ENCODE measurements at regions not wholly inside any gene's neighbourhood (a gene's known extent, or its start where the extent isn't known, plus 50 kb on each side); places are given as distances from the start of the nearest gene placed in this dataset.
A peak's percentile ranks its signal among the peaks of the same experiment; 100 is the strongest.

- Histone ChIP-seq H3K4me3 (ENCODE audit: low read depth, low read length) (no peak overlapping the region), H2AFZ (ENCODE audit: low read length, unreplicated experiment) (no peak overlapping the region), H3K36me3 (ENCODE audit: insufficient read depth, low read length) (no peaks in the 10 kb centered on the region), H3K4me1 (ENCODE audit: control insufficient read depth, insufficient read depth, low read length, unreplicated experiment) (no peaks in the 10 kb centered on the region), H3K27me3 (ENCODE audit: insufficient read depth, low read length) (no peaks in the 10 kb centered on the region), H3K27ac (ENCODE audit: low read depth, low read length) (no peak overlapping the region), H3K79me2 (ENCODE audit: control insufficient read depth, insufficient read depth, low read length, unreplicated experiment) (no peaks in the 10 kb centered on the region)
These were observed 352.6 kb downstream of the CAAP1 start for GRCh38 chr9:26539867-26540493.

- H3K36me3 ChIP-seq (ENCODE audit: insufficient read depth, low read length): no peaks in the 10 kb centered on the region
- H3K27ac ChIP-seq (ENCODE audit: low read depth, low read length): no peak overlapping the region
- no peak overlapping the region for H2AFZ ChIP-seq (ENCODE audit: low read length, unreplicated experiment)
- H3K4me1 ChIP-seq (ENCODE audit: control insufficient read depth, insufficient read depth, low read length, unreplicated experiment): no peaks in the 10 kb centered on the region
- H3K27me3 ChIP-seq (ENCODE audit: insufficient read depth, low read length): no peaks in the 10 kb centered on the region
- no peaks in the 10 kb centered on the region for H3K79me2 ChIP-seq (ENCODE audit: control insufficient read depth, insufficient read depth, low read length, unreplicated experiment)
- no peak overlapping the region for H3K4me3 ChIP-seq (ENCODE audit: low read depth, low read length)
These were observed 355.4 kb downstream of the CAAP1 start for GRCh38 chr9:26537211-26537610.

GRCh38 chr9:26535151-26535550, 357.5 kb downstream of the CAAP1 start:
- H3K4me1 ChIP-seq (ENCODE audit: control insufficient read depth, insufficient read depth, low read length, unreplicated experiment): no peaks in the 10 kb centered on the region
- H3K27me3 ChIP-seq (ENCODE audit: insufficient read depth, low read length): no peaks in the 10 kb centered on the region
- no peak overlapping the region for H3K27ac ChIP-seq (ENCODE audit: low read depth, low read length)
- no peaks in the 10 kb centered on the region for H3K79me2 ChIP-seq (ENCODE audit: control insufficient read depth, insufficient read depth, low read length, unreplicated experiment)
- H3K4me3 ChIP-seq (ENCODE audit: low read depth, low read length): no peak overlapping the region
- no peaks in the 10 kb centered on the region for H3K36me3 ChIP-seq (ENCODE audit: insufficient read depth, low read length)
- no peak overlapping the region for H2AFZ ChIP-seq (ENCODE audit: low read length, unreplicated experiment)

- H3K36me3 ChIP-seq (ENCODE audit: insufficient read depth, low read length): no peaks in the 10 kb centered on the region
- no peak overlapping the region for H3K27ac ChIP-seq (ENCODE audit: low read depth, low read length)
- H3K27me3 ChIP-seq (ENCODE audit: insufficient read depth, low read length): no peaks in the 10 kb centered on the region
- H3K4me3 ChIP-seq (ENCODE audit: low read depth, low read length): no peak overlapping the region
- no peaks in the 10 kb centered on the region for H3K79me2 ChIP-seq (ENCODE audit: control insufficient read depth, insufficient read depth, low read length, unreplicated experiment)
- no peaks in the 10 kb centered on the region for H3K4me1 ChIP-seq (ENCODE audit: control insufficient read depth, insufficient read depth, low read length, unreplicated experiment)
- no peak overlapping the region for H2AFZ ChIP-seq (ENCODE audit: low read length, unreplicated experiment)
These were observed 361.8 kb downstream of the CAAP1 start for GRCh38 chr9:26530841-26531240.

GRCh38 chr9:26527931-26528330, 364.7 kb downstream of the CAAP1 start:
- Histone ChIP-seq H2AFZ (ENCODE audit: low read length, unreplicated experiment) (no peak overlapping the region), H3K79me2 (ENCODE audit: control insufficient read depth, insufficient read depth, low read length, unreplicated experiment) (no peaks in the 10 kb centered on the region), H3K27ac (ENCODE audit: low read depth, low read length) (no peak overlapping the region), H3K36me3 (ENCODE audit: insufficient read depth, low read length) (no peaks in the 10 kb centered on the region), H3K4me3 (ENCODE audit: low read depth, low read length) (no peak overlapping the region), H3K4me1 (ENCODE audit: control insufficient read depth, insufficient read depth, low read length, unreplicated experiment) (no peaks in the 10 kb centered on the region), H3K27me3 (ENCODE audit: insufficient read depth, low read length) (no peaks in the 10 kb centered on the region)

GRCh38 chr9:26524267-26524666, 368.3 kb downstream of the CAAP1 start:
- H3K36me3 ChIP-seq (ENCODE audit: insufficient read depth, low read length): no peaks in the 10 kb centered on the region
- H3K4me3 ChIP-seq (ENCODE audit: low read depth, low read length): no peak overlapping the region
- H2AFZ ChIP-seq (ENCODE audit: low read length, unreplicated experiment): no peak overlapping the region
- no peak overlapping the region for H3K27ac ChIP-seq (ENCODE audit: low read depth, low read length)
- no peaks in the 10 kb centered on the region for H3K79me2 ChIP-seq (ENCODE audit: control insufficient read depth, insufficient read depth, low read length, unreplicated experiment)
- no peaks in the 10 kb centered on the region for H3K27me3 ChIP-seq (ENCODE audit: insufficient read depth, low read length)
- H3K4me1 ChIP-seq (ENCODE audit: control insufficient read depth, insufficient read depth, low read length, unreplicated experiment): no peaks in the 10 kb centered on the region

- Histone ChIP-seq H3K36me3 (ENCODE audit: insufficient read depth, low read length) (no peaks in the 10 kb centered on the region), H3K27ac (ENCODE audit: low read depth, low read length) (no peak overlapping the region), H3K27me3 (ENCODE audit: insufficient read depth, low read length) (no peaks in the 10 kb centered on the region), H2AFZ (ENCODE audit: low read length, unreplicated experiment) (no peak overlapping the region), H3K79me2 (ENCODE audit: control insufficient read depth, insufficient read depth, low read length, unreplicated experiment) (no peaks in the 10 kb centered on the region), H3K4me3 (ENCODE audit: low read depth, low read length) (no peak overlapping the region), H3K4me1 (ENCODE audit: control insufficient read depth, insufficient read depth, low read length, unreplicated experiment) (no peaks in the 10 kb centered on the region)
These were observed 369.0 kb downstream of the CAAP1 start for GRCh38 chr9:26523577-26523976.

GRCh38 chr9:26520141-26520540, 372.5 kb downstream of the CAAP1 start:
- H3K4me1 ChIP-seq (ENCODE audit: control insufficient read depth, insufficient read depth, low read length, unreplicated experiment): no peaks in the 10 kb centered on the region
- H2AFZ ChIP-seq (ENCODE audit: low read length, unreplicated experiment): no peak overlapping the region
- no peak overlapping the region for H3K27ac ChIP-seq (ENCODE audit: low read depth, low read length)
- H3K79me2 ChIP-seq (ENCODE audit: control insufficient read depth, insufficient read depth, low read length, unreplicated experiment): no peaks in the 10 kb centered on the region
- no peaks in the 10 kb centered on the region for H3K27me3 ChIP-seq (ENCODE audit: insufficient read depth, low read length)
- no peak overlapping the region for H3K4me3 ChIP-seq (ENCODE audit: low read depth, low read length)
- no peaks in the 10 kb centered on the region for H3K36me3 ChIP-seq (ENCODE audit: insufficient read depth, low read length)

GRCh38 chr9:26516773-26517343, 375.7 kb downstream of the CAAP1 start:
- Histone ChIP-seq H3K36me3 (ENCODE audit: insufficient read depth, low read length) (no peaks in the 10 kb centered on the region), H3K4me1 (ENCODE audit: control insufficient read depth, insufficient read depth, low read length, unreplicated experiment) (no peaks in the 10 kb centered on the region), H3K4me3 (ENCODE audit: low read depth, low read length) (no peak overlapping the region), H3K27me3 (ENCODE audit: insufficient read depth, low read length) (no peaks in the 10 kb centered on the region), H3K27ac (ENCODE audit: low read depth, low read length) (no peak overlapping the region), H3K79me2 (ENCODE audit: control insufficient read depth, insufficient read depth, low read length, unreplicated experiment) (no peaks in the 10 kb centered on the region), H2AFZ (ENCODE audit: low read length, unreplicated experiment) (no peak overlapping the region)

GRCh38 chr9:26513730-26514129, 378.9 kb downstream of the CAAP1 start:
- Histone ChIP-seq H3K36me3 (ENCODE audit: insufficient read depth, low read length) (no peaks in the 10 kb centered on the region), H3K4me3 (ENCODE audit: low read depth, low read length) (no peak overlapping the region), H3K4me1 (ENCODE audit: control insufficient read depth, insufficient read depth, low read length, unreplicated experiment) (no peaks in the 10 kb centered on the region), H2AFZ (ENCODE audit: low read length, unreplicated experiment) (no peak overlapping the region), H3K27ac (ENCODE audit: low read depth, low read length) (no peak overlapping the region), H3K79me2 (ENCODE audit: control insufficient read depth, insufficient read depth, low read length, unreplicated experiment) (no peaks in the 10 kb centered on the region), H3K27me3 (ENCODE audit: insufficient read depth, low read length) (no peaks in the 10 kb centered on the region)

- peak overlapping the region; percentile 59 for H3K4me3 ChIP-seq (ENCODE audit: low read depth, low read length)
These were observed 382.5 kb downstream of the CAAP1 start for GRCh38 chr9:26510137-26510536.

More at GRCh38 chr9:26510137-26510536, 382.5 kb downstream of the CAAP1 start:
- peak overlapping the region; percentile 23 for H2AFZ ChIP-seq (ENCODE audit: low read length, unreplicated experiment)
- H3K27me3 ChIP-seq (ENCODE audit: insufficient read depth, low read length): peaks cover 7% of the 10 kb centered on the region; the same call in 1 of the 2 replicates
- H3K36me3 ChIP-seq (ENCODE audit: insufficient read depth, low read length): no peaks in the 10 kb centered on the region
- H3K27ac ChIP-seq (ENCODE audit: low read depth, low read length): no peak overlapping the region
- H3K79me2 ChIP-seq (ENCODE audit: control insufficient read depth, insufficient read depth, low read length, unreplicated experiment): no peaks in the 10 kb centered on the region
- no peaks in the 10 kb centered on the region for H3K4me1 ChIP-seq (ENCODE audit: control insufficient read depth, insufficient read depth, low read length, unreplicated experiment)

All from ACC112 (cell line).